ENCODE measurements at regions not wholly inside any gene's neighbourhood (a gene's known extent, or its start where the extent isn't known, plus 50 kb on each side); places are given as distances from the start of the nearest gene placed in this dataset.

GRCh38 chr14:38721822-38722431, 381.1 kb downstream of the SEC23A start:
- peak; percentile 88 for TF ChIP-seq CTCF (IDR thresholded peaks at IDR 0.05; ENCODE audit: low read depth, low read length)
- in situ Hi-C loops (cut with HindIII; ENCODE audit: low sequenced_read_pairs) = no loop called here
- no peak overlapping the region for H3K4me3 ChIP-seq (ENCODE audit: low read depth, low read length)
- DNase-seq (ENCODE audit: low read depth, low spot score) = peak; percentile 62

GRCh38 chr14:38718519-38718918, 384.5 kb downstream of the SEC23A start:
- no peak for DNase-seq (ENCODE audit: low read depth, low spot score)
- TF ChIP-seq CTCF (IDR thresholded peaks at IDR 0.05; ENCODE audit: low read depth, low read length) = no peak
- no peak overlapping the region for H3K4me3 ChIP-seq (ENCODE audit: low read depth, low read length)
- in situ Hi-C loops (cut with HindIII; ENCODE audit: low sequenced_read_pairs) = no loop called here

DNA sequence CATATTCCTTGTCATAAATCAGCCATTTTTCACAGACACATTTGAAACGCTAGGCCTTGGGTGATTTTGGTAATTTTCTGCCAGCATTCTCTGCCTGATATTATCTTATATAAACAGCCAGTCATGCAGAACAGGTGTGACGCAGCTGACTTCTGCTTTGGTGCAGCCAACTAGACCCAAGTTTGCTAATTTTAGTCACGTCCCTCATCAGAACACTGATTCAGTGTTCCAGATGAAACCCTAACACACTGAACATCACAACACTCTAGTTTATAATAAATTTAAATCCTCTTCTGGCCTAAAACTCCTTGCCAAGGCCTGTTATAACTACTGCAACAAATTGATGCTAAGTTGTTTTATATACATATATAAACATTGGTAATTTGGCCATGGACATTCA, 386.1 kb downstream of the SEC23A start:
- no peak for TF ChIP-seq CTCF (IDR thresholded peaks at IDR 0.05; ENCODE audit: low read depth, low read length)
- in situ Hi-C loops (cut with HindIII; ENCODE audit: low sequenced_read_pairs) = no loop called here
- DNase-seq (ENCODE audit: low read depth, low spot score) = no peak
- no peak overlapping the region for H3K4me3 ChIP-seq (ENCODE audit: low read depth, low read length)

- no peak for TF ChIP-seq CTCF (IDR thresholded peaks at IDR 0.05; ENCODE audit: low read depth, low read length)
- H3K4me3 ChIP-seq (ENCODE audit: low read depth, low read length) = no peak overlapping the region
- no peak for DNase-seq (ENCODE audit: low read depth, low spot score)
- in situ Hi-C loops (cut with HindIII; ENCODE audit: low sequenced_read_pairs) = no loop called here
These were observed 392.2 kb downstream of the SEC23A start for GRCh38 chr14:38710881-38711280.

GRCh38 chr14:38710196-38710595, 392.8 kb downstream of the SEC23A start:
- DNase-seq (ENCODE audit: low read depth, low spot score) = no peak
- in situ Hi-C loops (cut with HindIII; ENCODE audit: low sequenced_read_pairs) = no loop called here
- no peak for TF ChIP-seq CTCF (IDR thresholded peaks at IDR 0.05; ENCODE audit: low read depth, low read length)
- no peak overlapping the region for H3K4me3 ChIP-seq (ENCODE audit: low read depth, low read length)

DNA sequence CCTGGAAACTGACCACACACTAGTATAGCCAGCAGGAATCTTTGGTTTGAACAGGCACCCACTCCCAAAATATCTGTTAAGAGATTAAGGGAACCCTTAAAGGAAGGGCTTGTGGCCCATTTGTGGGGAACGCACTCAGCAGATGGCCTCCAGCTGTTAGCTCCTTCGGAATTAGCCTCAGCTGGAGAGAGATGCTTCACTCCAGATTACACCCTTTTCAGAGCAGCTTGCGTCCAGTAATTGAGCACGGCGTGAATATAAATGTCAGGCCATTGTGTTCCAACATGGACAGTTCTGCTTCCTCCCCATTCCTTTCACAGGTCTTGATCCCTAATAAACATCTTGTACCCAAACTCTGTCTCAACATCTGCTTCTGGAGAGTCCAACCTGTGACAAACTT, 397.8 kb downstream of the SEC23A start:
- H3K4me3 ChIP-seq (ENCODE audit: low read depth, low read length) = no peak overlapping the region
- in situ Hi-C loops (cut with HindIII; ENCODE audit: low sequenced_read_pairs) = no loop called here
- DNase-seq (ENCODE audit: low read depth, low spot score) = no peak
- TF ChIP-seq CTCF (IDR thresholded peaks at IDR 0.05; ENCODE audit: low read depth, low read length) = no peak

- TF ChIP-seq CTCF (IDR thresholded peaks at IDR 0.05; ENCODE audit: low read depth, low read length) = no peak
- in situ Hi-C loops (cut with HindIII; ENCODE audit: low sequenced_read_pairs) = no loop called here
These were observed 398.8 kb downstream of the SEC23A start for GRCh38 chr14:38704220-38704619.

More at GRCh38 chr14:38704220-38704619, 398.8 kb downstream of the SEC23A start:
- DNase-seq (ENCODE audit: low read depth, low spot score) = no peak
- H3K4me3 ChIP-seq (ENCODE audit: low read depth, low read length) = no peak overlapping the region
